A673 (cell line): ENCODE measurements at regions not wholly inside any gene's neighbourhood (a gene's known extent, or its start where the extent isn't known, plus 50 kb on each side); places are given as distances from the start of the nearest gene placed in this dataset.

ENCODE experiments used
- EZH2 ChIP-seq: fragments of 200-600 bp; sonication (generic); IDR thresholded peaks from 2 replicates; pipeline ENCODE4 v1.6.1; 2017; ENCODE audit warnings: borderline replicate concordance, low read depth, mild to moderate bottlenecking, mixed read lengths, antibody characterized with exemption, low read length; ENCODE audit not compliant: poor library complexity, severe bottlenecking
- TF ChIP-seq, protein P1 (sequence below): fragments of 300-800, 200-600 bp; sonication (generic); conservative IDR thresholded peaks from 2 replicates; pipeline ENCODE4 v1.5.1; 2017; ENCODE audit warnings: low read depth, mild to moderate bottlenecking, antibody characterized with exemption, low read length, moderate library complexity, mixed read lengths

DNA sequence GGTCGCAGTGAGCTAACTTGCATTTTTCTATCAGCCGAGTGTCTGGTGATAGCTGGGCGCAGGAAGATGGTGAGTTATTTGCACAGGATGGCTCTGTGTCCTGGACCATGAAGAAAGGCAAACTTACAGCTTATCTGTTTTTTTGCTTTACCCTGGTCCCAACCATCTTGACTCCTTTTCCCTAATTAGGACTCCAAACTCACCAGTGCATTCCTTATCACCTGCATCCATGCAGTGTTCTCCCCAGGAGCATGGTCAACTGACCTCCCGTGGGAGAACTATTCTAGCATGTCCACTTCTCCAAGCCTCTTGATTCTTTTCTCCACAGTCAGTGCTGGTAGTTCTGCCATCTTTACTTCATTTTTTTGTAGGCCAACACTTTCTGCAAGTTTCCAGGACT, 68.2 kb upstream of the WWC2 start:
- TF ChIP-seq, protein P1, sequence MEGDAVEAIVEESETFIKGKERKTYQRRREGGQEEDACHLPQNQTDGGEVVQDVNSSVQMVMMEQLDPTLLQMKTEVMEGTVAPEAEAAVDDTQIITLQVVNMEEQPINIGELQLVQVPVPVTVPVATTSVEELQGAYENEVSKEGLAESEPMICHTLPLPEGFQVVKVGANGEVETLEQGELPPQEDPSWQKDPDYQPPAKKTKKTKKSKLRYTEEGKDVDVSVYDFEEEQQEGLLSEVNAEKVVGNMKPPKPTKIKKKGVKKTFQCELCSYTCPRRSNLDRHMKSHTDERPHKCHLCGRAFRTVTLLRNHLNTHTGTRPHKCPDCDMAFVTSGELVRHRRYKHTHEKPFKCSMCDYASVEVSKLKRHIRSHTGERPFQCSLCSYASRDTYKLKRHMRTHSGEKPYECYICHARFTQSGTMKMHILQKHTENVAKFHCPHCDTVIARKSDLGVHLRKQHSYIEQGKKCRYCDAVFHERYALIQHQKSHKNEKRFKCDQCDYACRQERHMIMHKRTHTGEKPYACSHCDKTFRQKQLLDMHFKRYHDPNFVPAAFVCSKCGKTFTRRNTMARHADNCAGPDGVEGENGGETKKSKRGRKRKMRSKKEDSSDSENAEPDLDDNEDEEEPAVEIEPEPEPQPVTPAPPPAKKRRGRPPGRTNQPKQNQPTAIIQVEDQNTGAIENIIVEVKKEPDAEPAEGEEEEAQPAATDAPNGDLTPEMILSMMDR: no peak
- TF ChIP-seq EZH2: no peak
